Stimulated activated naive B cell treated with anti-CD40 and anti-IgM and Interleukin-4, amounts not matched to agents 10 μg/mL and 1 μg/mL and 100 μg/mL, for 72 hours (primary cell): ENCODE measurements at regions not wholly inside any gene's neighbourhood (a gene's known extent, or its start where the extent isn't known, plus 50 kb on each side); places are given as distances from the start of the nearest gene placed in this dataset.
"Not testable (repeated sequence)": the region's sequence is repeated elsewhere in the genome, so short reads cannot be mapped to it uniquely, and the experiment has no call there.

Experiments
- ATAC-seq, 2 donors: fragments of 150-1000 bp; cut with Tn5 transposase; replicated peaks; 2 replicates each; pipeline ENCODE4 v1.10.0; 2021; ENCODE audit warnings: moderate library complexity in 1 of 2
- DNase-seq: peaks from one replicate; pipeline ENCODE4 v3.0.0; 2021
- H3K27ac Mint-ChIP-seq: one replicate; pipeline ENCODE4 v1.8.0; 2022; ENCODE audit warnings: mild to moderate bottlenecking, mixed read lengths
- H3K27me3 Mint-ChIP-seq, 2 donors: one replicate each; pipeline ENCODE4 v1.8.0; 2022; ENCODE audit warnings: mixed read lengths in 2 of 2
- H3K36me3 Mint-ChIP-seq, 2 donors: one replicate each; pipeline ENCODE4 v1.8.0; 2022; ENCODE audit warnings: mixed read lengths in 2 of 2, mild to moderate bottlenecking in 1 of 2
- H3K4me1 Mint-ChIP-seq, 2 donors: one replicate each; pipeline ENCODE4 v1.8.0; 2022; ENCODE audit warnings: mixed read lengths in 2 of 2, mild to moderate bottlenecking in 1 of 2
- H3K4me3 Mint-ChIP-seq, 2 donors: one replicate each; pipeline ENCODE4 v1.8.0; 2022; ENCODE audit warnings: mild to moderate bottlenecking in 2 of 2, mixed read lengths in 2 of 2, moderate library complexity in 1 of 2
- H3K9me3 Mint-ChIP-seq, 2 donors: one replicate each; pipeline ENCODE4 v1.8.0; 2022; ENCODE audit warnings: mixed read lengths in 2 of 2, mild to moderate bottlenecking in 1 of 2

GRCh38 chr10:93127642-93128215 is 54.0 kb downstream of the CYP26A1 start:
- peaks cover 19 to 22% of the 10 kb centered on the region in 2 donors for H3K27me3 Mint-ChIP-seq
- not testable (repeated sequence) for ATAC-seq, DNase-seq, H3K4me3 Mint-ChIP-seq
- peaks cover 14 to 21% of the 10 kb centered on the region in 2 donors for H3K9me3 Mint-ChIP-seq
- H3K27ac Mint-ChIP-seq = peak overlapping the region; percentile 38
- peaks cover 7 to 18% of the 10 kb centered on the region in 2 donors for H3K36me3 Mint-ChIP-seq
- H3K4me1 Mint-ChIP-seq = peaks cover 15 to 45% of the 10 kb centered on the region in 2 donors

GRCh38 chr10:93131986-93132385 is 58.3 kb downstream of the CYP26A1 start:
- H3K36me3 Mint-ChIP-seq = peaks cover 0 to 5% of the 10 kb centered on the region in 2 donors

GRCh38 chr10:93138113-93138870 is 64.6 kb downstream of the CYP26A1 start:
- H3K36me3 Mint-ChIP-seq = no peaks in the 10 kb centered on the region
- no peak overlapping the region for H3K4me3 Mint-ChIP-seq
- no peak overlapping the region for H3K27ac Mint-ChIP-seq
- peaks cover 24 to 38% of the 10 kb centered on the region in 2 donors for H3K27me3 Mint-ChIP-seq
- DNase-seq = no peak
- H3K4me1 Mint-ChIP-seq = peaks cover 0 to 7% of the 10 kb centered on the region in 2 donors
- peaks cover 0 to 2% of the 10 kb centered on the region in 2 donors for H3K9me3 Mint-ChIP-seq
- no peak for ATAC-seq

More at GRCh38 chr10:93131986-93132385, 58.3 kb downstream of the CYP26A1 start:
- ATAC-seq (no peak), DNase-seq (no peak)
- Mint-ChIP-seq H3K4me3 (no peak overlapping the region), H3K27ac (no peak overlapping the region), H3K4me1 (peaks cover 2 to 12% of the 10 kb centered on the region in 2 donors), H3K27me3 (peaks cover 22 to 33% of the 10 kb centered on the region in 2 donors), H3K9me3 (peaks cover 5 to 8% of the 10 kb centered on the region in 2 donors)

DNA sequence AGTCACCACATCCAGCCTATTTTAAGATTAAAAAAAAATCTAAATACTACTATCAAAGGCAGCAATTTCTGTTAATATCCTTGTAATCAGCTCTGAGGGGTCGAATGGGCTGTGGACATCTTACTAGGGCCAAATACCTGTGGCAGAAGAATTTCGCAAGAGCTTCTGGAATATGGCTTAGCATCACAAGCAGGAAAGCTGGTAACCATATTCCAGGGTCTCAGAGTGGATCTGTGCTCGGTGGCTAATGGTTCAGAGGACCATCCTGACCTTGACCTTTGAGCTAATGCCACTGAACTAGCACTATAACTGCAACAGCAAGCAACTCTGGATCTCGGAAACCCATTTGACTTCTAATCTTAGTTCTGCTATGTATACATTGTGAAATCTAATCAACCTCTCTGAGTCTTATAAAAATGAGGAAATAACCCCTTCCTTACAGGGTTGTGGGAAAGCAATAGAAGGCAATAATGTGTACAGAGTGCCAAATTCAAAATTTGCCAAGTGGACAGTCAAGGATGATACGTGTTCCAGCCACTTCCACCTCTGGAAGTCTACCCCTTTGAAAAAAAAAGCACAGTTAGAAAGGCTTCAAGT is 65.5 kb downstream of the CYP26A1 start:
- H3K36me3 Mint-ChIP-seq = no peaks in the 10 kb centered on the region
- no peak overlapping the region for H3K27ac Mint-ChIP-seq
- H3K4me3 Mint-ChIP-seq = no peak overlapping the region
- DNase-seq = no peak
- peaks cover 0 to 2% of the 10 kb centered on the region in 2 donors for H3K9me3 Mint-ChIP-seq
- H3K27me3 Mint-ChIP-seq = peaks cover 24 to 38% of the 10 kb centered on the region in 2 donors
- ATAC-seq = no peak
- peaks cover 0 to 7% of the 10 kb centered on the region in 2 donors for H3K4me1 Mint-ChIP-seq

DNA sequence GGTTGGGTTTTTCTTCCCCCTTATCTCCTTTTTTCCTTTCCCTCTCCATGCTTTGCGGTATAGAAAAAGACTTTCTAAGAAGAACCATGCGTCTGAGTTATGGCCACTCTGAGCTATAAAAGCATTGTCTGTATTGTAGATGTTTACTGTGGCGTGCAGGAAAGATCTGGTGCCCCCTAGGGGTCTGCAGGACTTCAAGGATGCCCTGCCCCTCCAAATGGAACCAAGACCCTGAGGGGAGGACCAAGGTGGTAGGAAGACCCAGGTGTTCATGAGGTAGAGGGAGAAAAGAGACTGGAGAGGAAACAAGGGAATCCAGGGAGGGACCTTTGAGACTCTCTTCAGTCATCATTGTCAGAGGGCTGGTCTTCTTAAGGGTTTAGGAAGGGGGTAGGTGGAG is 68.8 kb downstream of the CYP26A1 start:
- H3K4me1 Mint-ChIP-seq = peaks cover 0 to 7% of the 10 kb centered on the region in 2 donors
- peaks cover 29 to 47% of the 10 kb centered on the region in 2 donors for H3K27me3 Mint-ChIP-seq
- no peak overlapping the region for H3K4me3 Mint-ChIP-seq
- H3K36me3 Mint-ChIP-seq = no peaks in the 10 kb centered on the region
- H3K27ac Mint-ChIP-seq = no peak overlapping the region
- ATAC-seq = no peak
- peaks cover 0 to 2% of the 10 kb centered on the region in 2 donors for H3K9me3 Mint-ChIP-seq
- DNase-seq = no peak

DNA sequence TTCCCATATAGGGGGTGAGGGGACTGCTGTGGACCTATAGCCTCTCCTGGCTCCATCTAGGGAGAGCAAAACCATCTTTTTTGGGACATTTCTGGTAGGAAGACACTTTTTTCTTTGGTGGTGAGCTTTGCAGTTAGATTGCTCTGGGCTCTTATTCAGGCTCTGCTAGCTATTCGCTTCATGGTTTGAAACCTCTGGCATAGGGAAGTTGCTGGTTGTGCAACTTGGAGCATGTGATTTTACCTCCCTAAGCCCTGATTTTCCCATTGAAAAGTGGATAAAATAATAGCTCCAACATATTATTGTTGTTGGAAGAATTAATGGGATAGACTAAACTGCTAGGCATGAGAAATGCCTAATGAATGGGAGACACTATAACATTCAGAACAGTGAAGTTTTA is 69.6 kb downstream of the CYP26A1 start:
- Mint-ChIP-seq H3K27ac (no peak overlapping the region), H3K36me3 (no peaks in the 10 kb centered on the region), H3K27me3 (peaks cover 25 to 42% of the 10 kb centered on the region in 2 donors), H3K4me1 (peaks cover 0 to 7% of the 10 kb centered on the region in 2 donors), H3K9me3 (peaks cover 0 to 2% of the 10 kb centered on the region in 2 donors), H3K4me3 (no peak overlapping the region)
- no peak for DNase-seq
- no peak for ATAC-seq

DNA sequence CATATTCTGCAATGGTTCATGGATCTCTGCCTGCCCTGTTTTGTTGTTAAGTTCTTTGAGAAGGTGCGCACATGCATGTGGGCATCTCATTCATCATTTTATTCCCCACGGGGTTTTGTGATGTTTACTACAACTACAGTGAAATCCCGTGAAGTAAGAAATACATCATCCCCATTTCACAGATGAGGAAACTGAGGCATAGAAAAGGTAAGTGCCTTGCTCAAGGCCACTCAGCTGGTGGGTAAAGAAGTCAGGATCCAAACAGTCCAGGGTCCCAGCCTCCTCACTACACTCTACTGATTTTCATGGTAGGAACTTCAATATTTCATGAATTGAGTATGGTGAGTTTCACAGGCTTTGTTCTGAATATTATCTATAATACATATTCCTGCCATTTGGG is 72.6 kb downstream of the CYP26A1 start:
- DNase-seq = no peak
- Mint-ChIP-seq H3K9me3 (peaks cover 5% of the 10 kb centered on the region in 2 donors), H3K4me1 (peaks cover 2 to 9% of the 10 kb centered on the region in 2 donors), H3K27me3 (peaks cover 18 to 36% of the 10 kb centered on the region in 2 donors), H3K36me3 (peaks cover 0 to 5% of the 10 kb centered on the region in 2 donors), H3K4me3 (no peak overlapping the region), H3K27ac (no peak overlapping the region)
- no peak for ATAC-seq

GRCh38 chr10:93147281-93147680 is 73.6 kb downstream of the CYP26A1 start:
- peaks cover 2 to 8% of the 10 kb centered on the region in 2 donors for H3K4me1 Mint-ChIP-seq
- H3K27me3 Mint-ChIP-seq = peaks cover 18 to 38% of the 10 kb centered on the region in 2 donors
- no peak overlapping the region for H3K27ac Mint-ChIP-seq
- peaks cover 0 to 5% of the 10 kb centered on the region in 2 donors for H3K36me3 Mint-ChIP-seq
- DNase-seq = no peak
- peaks cover 5% of the 10 kb centered on the region in 2 donors for H3K9me3 Mint-ChIP-seq
- no peak overlapping the region for H3K4me3 Mint-ChIP-seq
- ATAC-seq = no peak

DNA sequence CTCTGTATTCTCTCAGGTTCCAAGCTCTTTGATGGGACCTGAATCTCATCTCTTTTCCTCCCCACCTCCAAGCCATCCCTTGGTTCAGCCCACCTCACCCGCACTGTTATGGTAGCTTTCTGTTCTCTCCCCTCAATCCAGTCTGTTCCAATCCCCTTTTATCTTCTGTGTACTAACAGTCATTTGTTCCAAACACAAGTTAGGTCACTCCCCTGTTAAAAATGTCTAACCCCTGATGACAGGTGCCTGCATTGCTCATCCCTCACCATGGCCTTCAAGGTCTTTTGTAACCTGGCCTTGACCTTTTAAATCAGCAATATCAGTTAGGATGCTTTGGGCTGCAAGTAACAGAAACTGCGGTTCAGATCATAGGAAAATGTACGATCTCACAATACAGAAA is 74.8 kb downstream of the CYP26A1 start:
- Mint-ChIP-seq H3K27me3 (peaks cover 18 to 34% of the 10 kb centered on the region in 2 donors), H3K4me1 (peaks cover 2 to 8% of the 10 kb centered on the region in 2 donors), H3K9me3 (peaks cover 5% of the 10 kb centered on the region in 2 donors), H3K27ac (no peak overlapping the region), H3K4me3 (no peak overlapping the region), H3K36me3 (peaks cover 0 to 5% of the 10 kb centered on the region in 2 donors)
- no peak for ATAC-seq
- DNase-seq = no peak

DNA sequence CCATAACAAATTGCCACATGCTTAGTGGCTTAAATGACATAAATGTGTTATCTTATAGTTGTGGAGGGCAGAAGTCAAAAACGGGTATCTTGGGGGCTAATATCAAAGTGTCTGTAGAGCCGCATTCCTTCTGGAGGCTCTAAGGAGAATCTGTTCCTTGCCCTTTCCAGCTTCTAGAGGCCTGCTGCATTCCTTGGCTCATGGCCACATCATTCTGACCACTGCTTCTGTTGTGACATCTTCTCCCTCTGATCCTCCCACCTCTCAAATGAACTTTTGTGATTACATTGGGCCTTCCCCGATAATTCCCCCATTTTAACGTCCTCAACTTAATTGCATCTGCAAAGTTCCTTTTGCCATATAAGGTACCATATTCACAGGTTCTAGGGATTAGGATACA is 76.1 kb downstream of the CYP26A1 start:
- H3K27ac Mint-ChIP-seq = no peak overlapping the region
- peaks cover 2 to 8% of the 10 kb centered on the region in 2 donors for H3K4me1 Mint-ChIP-seq
- peaks cover 18 to 28% of the 10 kb centered on the region in 2 donors for H3K27me3 Mint-ChIP-seq
- H3K36me3 Mint-ChIP-seq = peaks cover 0 to 5% of the 10 kb centered on the region in 2 donors
- no peak for DNase-seq
- no peak overlapping the region for H3K4me3 Mint-ChIP-seq
- H3K9me3 Mint-ChIP-seq = peaks cover 5% of the 10 kb centered on the region in 2 donors
- no peak for ATAC-seq

DNA sequence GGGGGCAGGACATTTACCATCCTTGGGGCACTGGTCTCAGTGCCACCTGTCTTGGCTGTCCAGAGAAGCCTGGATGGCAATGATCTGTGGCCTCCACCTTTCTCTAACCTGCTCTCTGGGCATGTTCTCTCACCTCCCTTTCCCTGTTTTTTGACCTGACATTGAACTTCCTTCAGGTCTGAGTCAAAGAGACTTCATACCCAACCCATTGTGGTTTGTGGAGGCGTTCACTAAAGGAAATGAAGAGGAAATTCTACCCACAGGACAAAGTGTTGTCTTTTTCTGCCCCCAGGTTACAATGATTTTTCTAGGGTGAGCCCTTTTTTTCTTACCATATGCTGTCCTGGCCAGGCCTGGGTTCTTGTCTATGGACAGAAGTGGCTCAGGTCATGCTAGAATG is 76.6 kb downstream of the CYP26A1 start:
- ATAC-seq = no peak
- H3K27me3 Mint-ChIP-seq = peaks cover 18 to 26% of the 10 kb centered on the region in 2 donors
- H3K4me1 Mint-ChIP-seq = peaks cover 2 to 8% of the 10 kb centered on the region in 2 donors
- H3K36me3 Mint-ChIP-seq = peaks cover 0 to 5% of the 10 kb centered on the region in 2 donors
- peaks cover 7% of the 10 kb centered on the region in 2 donors for H3K9me3 Mint-ChIP-seq
- H3K4me3 Mint-ChIP-seq = no peak overlapping the region
- no peak for DNase-seq
- no peak overlapping the region for H3K27ac Mint-ChIP-seq

DNA sequence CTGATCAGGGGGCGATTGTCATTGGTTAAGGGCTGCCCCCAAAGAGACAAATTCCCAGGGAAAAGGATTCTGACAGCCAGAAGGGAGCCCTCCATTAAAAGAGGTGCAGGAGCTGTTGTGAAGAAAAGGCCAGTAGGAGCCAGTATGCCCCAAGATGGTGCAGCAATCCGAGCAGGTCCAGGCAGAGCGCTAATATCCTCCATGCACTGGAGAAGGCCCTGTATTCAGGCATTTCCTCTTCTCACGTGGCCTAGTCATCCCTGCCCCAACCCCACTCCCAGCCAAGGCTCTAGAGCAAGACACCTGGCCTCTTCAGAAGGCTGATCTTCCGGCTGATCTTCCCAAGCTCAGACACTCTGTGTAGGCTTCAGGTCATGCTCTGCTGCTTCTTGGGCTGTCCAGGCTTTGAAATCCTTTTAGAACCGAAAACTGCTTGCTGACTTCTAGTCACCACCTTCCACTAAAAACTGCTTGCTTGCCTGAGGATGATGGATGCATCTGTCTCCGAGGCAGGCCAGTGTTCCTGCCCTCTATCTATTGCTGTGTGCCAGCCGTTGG is 77.4 kb downstream of the CYP26A1 start:
- Mint-ChIP-seq H3K27ac (no peak overlapping the region), H3K36me3 (peaks cover 0 to 5% of the 10 kb centered on the region in 2 donors), H3K4me3 (no peak overlapping the region), H3K27me3 (peaks cover 13 to 21% of the 10 kb centered on the region in 2 donors), H3K4me1 (peaks cover 2 to 8% of the 10 kb centered on the region in 2 donors), H3K9me3 (peaks cover 9 to 12% of the 10 kb centered on the region in 2 donors)
- no peak for DNase-seq
- no peak for ATAC-seq

GRCh38 chr10:93152136-93152535 is 78.4 kb downstream of the CYP26A1 start:
- Mint-ChIP-seq H3K4me1 (peaks cover 2 to 8% of the 10 kb centered on the region in 2 donors), H3K9me3 (peaks cover 9 to 12% of the 10 kb centered on the region in 2 donors), H3K27me3 (peaks cover 13 to 16% of the 10 kb centered on the region in 2 donors), H3K27ac (no peak overlapping the region), H3K4me3 (no peak overlapping the region), H3K36me3 (peaks cover 0 to 5% of the 10 kb centered on the region in 2 donors)
- ATAC-seq = no peak
- no peak for DNase-seq

DNA sequence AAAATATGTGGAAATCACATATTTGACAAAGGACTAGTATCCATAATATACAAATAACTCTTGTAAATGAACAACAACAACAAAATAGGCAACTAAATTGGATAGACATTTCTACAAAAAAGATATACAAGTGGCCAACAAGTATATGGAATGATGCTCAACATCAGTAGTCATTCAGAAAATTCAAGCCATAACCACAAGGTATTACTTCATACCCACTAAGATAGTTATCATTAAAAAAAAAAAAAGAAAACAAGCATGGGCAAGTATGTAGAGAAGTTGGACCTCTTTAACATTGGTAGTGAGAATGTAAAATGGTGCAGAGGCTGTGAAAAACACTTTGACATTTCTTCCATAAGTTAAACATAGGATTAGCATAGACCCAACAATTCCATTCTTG is 80.8 kb downstream of the CYP26A1 start:
- peaks cover 24 to 26% of the 10 kb centered on the region in 2 donors for H3K9me3 Mint-ChIP-seq
- H3K4me3 Mint-ChIP-seq = no peak overlapping the region
- peaks cover 7 to 11% of the 10 kb centered on the region in 2 donors for H3K36me3 Mint-ChIP-seq
- peaks cover 2 to 8% of the 10 kb centered on the region in 2 donors for H3K4me1 Mint-ChIP-seq
- ATAC-seq (no peak), DNase-seq (no peak)
- peaks cover 5 to 6% of the 10 kb centered on the region in 2 donors for H3K27me3 Mint-ChIP-seq
- no peak overlapping the region for H3K27ac Mint-ChIP-seq
